NT2/D1 (cell line): ENCODE measurements at regions not wholly inside any gene's neighbourhood (a gene's known extent, or its start where the extent isn't known, plus 50 kb on each side); places are given as distances from the start of the nearest gene placed in this dataset.

Experiments
- SUZ12 ChIP-seq: IDR thresholded peaks from 2 replicates; pipeline ENCODE4 v1.6.1; 2011; ENCODE audit not compliant: insufficient read length, insufficient read depth; ENCODE audit errors: extremely low read depth
- ZNF274 ChIP-seq: IDR thresholded peaks from 2 replicates; pipeline ENCODE4 v1.6.1; 2011; ENCODE audit warnings: mild to moderate bottlenecking, low read depth, low read length

DNA sequence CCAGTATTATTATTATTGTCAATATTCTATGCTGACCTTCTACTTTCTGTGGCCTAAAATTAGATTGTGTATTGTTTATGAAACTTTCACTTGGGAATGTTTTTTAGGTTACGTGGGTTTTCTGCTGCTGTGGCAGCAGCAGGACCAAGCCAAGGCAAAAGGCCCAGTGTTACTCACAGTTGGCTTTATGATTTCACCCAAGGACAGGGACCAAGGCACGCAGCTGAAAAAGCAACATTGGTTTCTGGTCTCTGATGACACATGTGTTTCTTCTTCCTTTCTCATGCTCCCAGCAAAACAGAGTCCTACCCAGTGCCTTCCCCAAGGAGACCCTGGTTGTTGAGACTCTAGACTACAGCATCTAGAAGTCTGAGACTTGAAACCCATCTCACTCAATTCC lies 413.7 kb downstream of the SETD4 start:
- TF ChIP-seq ZNF274 (no peak), SUZ12 (no peak)
